K562 (cell line): ENCODE measurements at regions not wholly inside any gene's neighbourhood (a gene's known extent, or its start where the extent isn't known, plus 50 kb on each side); places are given as distances from the start of the nearest gene placed in this dataset.

Source experiments
- ATAC-seq: fragments of 200-7000 bp; cut with Tn5 transposase; 3 replicates; pipeline ENCODE4 v1.9.1; 2020; ENCODE audit warnings: moderate library complexity
- BruUV-seq: library from RNA; stranded (reverse); fragments of 400-500 nt; replicated peaks from 2 replicates; lab custom pipeline; 2021; lab: Mats Ljungman, UMichigan
- CTCF ChIA-PET: fragments of 300-600 bp; formaldehyde crosslinking; extraction: SDS; loops from one replicate; lab custom pipeline; 2021; ENCODE audit warnings: low intra/inter-chr PET ratio; lab: Yijun Ruan, JAX
- POLR2A ChIA-PET: fragments of 300-600, 350-650 bp; sonication (Branson Sonifier 250); formaldehyde crosslinking; extraction: SDS; loops from one replicate; lab custom pipeline; 2021; ENCODE audit warnings: antibody characterized with exemption, inconsistent platforms; lab: Yijun Ruan, JAX
- DNase-seq, 4 experiments: peaks; one replicate each; pipeline versions ENCODE4 v3.0.0 to v3.0.0-alpha.2; 2011 to 2018; ENCODE audit warnings: low spot score in 3 of 4, mixed read lengths in 3 of 4; ENCODE audit errors: extremely low read depth in 1 of 4
- FAIRE-seq: peaks from 2 replicates; lab custom pipeline; 2011; peaks lifted over from hg19 to GRCh38; lab: Jason Lieb, UNC
- H2AFZ ChIP-seq: 2 replicates; pipeline ENCODE4 v1.6.0; 2011; ENCODE audit warnings: low read depth, low read length, control low read depth, inconsistent platforms
- H3K27ac ChIP-seq: fragments of 200-600 bp; 3 replicates; pipeline ENCODE4 v1.8.0; 2011; ENCODE audit warnings: low read depth, mild to moderate bottlenecking, control low read depth, inconsistent platforms, low read length, moderate library complexity, mixed read lengths; ENCODE audit errors: extremely low read depth
- H3K27me3 ChIP-seq, 2 experiments: fragments of 300-600 bp in 1 of 2; 2 replicates in 1 of 2; 3 replicates in 1 of 2; pipeline versions ENCODE4 v1.6.0 to v1.8.0; 2011; ENCODE audit warnings: inconsistent platforms in 2 of 2, low read length in 2 of 2, mild to moderate bottlenecking in 1 of 2, mixed read lengths in 1 of 2, moderate library complexity in 1 of 2; ENCODE audit not compliant: control insufficient read depth in 2 of 2, insufficient read depth in 2 of 2
- H3K36me3 ChIP-seq: fragments of 300-600 bp; 3 replicates; pipeline ENCODE4 v1.8.0; 2011; ENCODE audit warnings: mild to moderate bottlenecking, low read length, inconsistent platforms; ENCODE audit not compliant: control insufficient read depth, insufficient read depth
- H3K4me1 ChIP-seq, 2 experiments: fragments of 200-600 bp in 1 of 2; replicated peaks in 1 of 2; 2 replicates in 1 of 2; 3 replicates in 1 of 2; pipeline versions ENCODE4 v1.5.1 to v1.8.0; 2011; ENCODE audit warnings: inconsistent platforms in 2 of 2, low read length in 2 of 2, mild to moderate bottlenecking in 1 of 2, mixed read lengths in 1 of 2, moderate library complexity in 1 of 2; ENCODE audit not compliant: control insufficient read depth in 2 of 2, insufficient read depth in 2 of 2
- H3K4me2 ChIP-seq: 2 replicates; pipeline ENCODE4 v1.6.1; 2011; ENCODE audit warnings: low read length, control low read depth, inconsistent platforms, mixed read lengths; ENCODE audit not compliant: insufficient read depth
- H3K4me3 ChIP-seq: fragments of 200-600 bp; sonication (generic), shearing (Covaris generic); 2 replicates; pipeline ENCODE4 v1.5.1; 2016; ENCODE audit warnings: control low read depth, inconsistent platforms
- H3K79me2 ChIP-seq: fragments of 200-600 bp; 3 replicates; pipeline ENCODE4 v1.8.0; 2011; ENCODE audit warnings: low read length, inconsistent platforms; ENCODE audit not compliant: control insufficient read depth, insufficient read depth
- H3K9ac ChIP-seq, 2 experiments: 2 replicates each; pipeline versions ENCODE4 v1.6.0 to v1.6.1; 2011; ENCODE audit warnings: low read depth in 2 of 2, low read length in 2 of 2, control low read depth in 1 of 2, inconsistent platforms in 1 of 2, mild to moderate bottlenecking in 1 of 2, mixed read lengths in 1 of 2; ENCODE audit not compliant: insufficient read depth in 1 of 2
- H3K9me1 ChIP-seq: one replicate; pipeline ENCODE4 v1.6.0; 2011; ENCODE audit warnings: inconsistent platforms, mild to moderate bottlenecking, low read length, moderate library complexity; ENCODE audit not compliant: control insufficient read depth, insufficient read depth
- H3K9me3 ChIP-seq: replicated peaks from 2 replicates; pipeline ENCODE4 v1.5.1; 2011; ENCODE audit warnings: low read depth, low read length, inconsistent platforms; ENCODE audit not compliant: control insufficient read depth, insufficient read depth
- H4K20me1 ChIP-seq: replicated peaks from 2 replicates; pipeline ENCODE4 v1.6.1; 2011; ENCODE audit warnings: low read length, inconsistent platforms, mixed read lengths; ENCODE audit not compliant: control insufficient read depth, insufficient read depth
- CCAR2 ChIP-seq: fragments of 200-400 bp; formaldehyde crosslinking; IDR thresholded peaks from 2 replicates; pipeline ENCODE4 v1.6.1; 2017; ENCODE audit warnings: mild to moderate bottlenecking, low read depth, low read length
- KDM5B ChIP-seq: fragments of 200-600 bp; sonication (generic); IDR thresholded peaks from 2 replicates; pipeline ENCODE4 v1.6.1; 2012; ENCODE audit warnings: low read depth, mild to moderate bottlenecking, moderate library complexity, low read length, control low read depth, inconsistent platforms; ENCODE audit not compliant: insufficient replicate concordance
- MIER1 ChIP-seq: fragments of 450-650 bp; IDR thresholded peaks from 2 replicates; pipeline ENCODE4 v1.6.1; 2016; ENCODE audit warnings: antibody characterized with exemption, mild to moderate bottlenecking, low read depth
- MNT ChIP-seq, 2 experiments: fragments of 450-650 bp; conservative IDR thresholded peaks; 2 replicates each; pipeline ENCODE4 v1.6.1; 2017; ENCODE audit warnings: mild to moderate bottlenecking in 2 of 2, moderate library complexity in 2 of 2
- MTA2 ChIP-seq: fragments of 450-650 bp; IDR thresholded peaks from 2 replicates; pipeline ENCODE4 v1.6.1; 2016; ENCODE audit warnings: low read depth
- NR4A1 ChIP-seq, 2 experiments: fragments of 250-450 bp in 1 of 2; fragments of 450-650 bp in 1 of 2; sonication (Bioruptor Pico) in 1 of 2; IDR thresholded peaks; 2 replicates each; pipeline versions ENCODE4 v1.4.0 to v1.6.1; 2016 to 2020; ENCODE audit warnings: mild to moderate bottlenecking in 2 of 2, missing compliant biosample characterization in 1 of 2, missing genetic modification characterization in 1 of 2, moderate library complexity in 1 of 2
- POLR2B ChIP-seq: fragments of 450-650 bp; IDR thresholded peaks from 2 replicates; pipeline ENCODE4 v1.6.1; 2018; ENCODE audit warnings: low read depth; ENCODE audit not compliant: partially characterized antibody
- SAP30 ChIP-seq: fragments of 200-600 bp; sonication (generic); IDR thresholded peaks from 2 replicates; pipeline ENCODE4 v1.6.1; 2012; ENCODE audit warnings: borderline replicate concordance, low read depth, mild to moderate bottlenecking, moderate library complexity, low read length, control low read depth, inconsistent platforms; ENCODE audit not compliant: insufficient read depth, poor library complexity, severe bottlenecking
- SIRT6 ChIP-seq: IDR thresholded peaks from one replicate; pipeline ENCODE4 v1.6.1; 2012; ENCODE audit warnings: low read depth, mild to moderate bottlenecking, control low read depth, inconsistent platforms, low read length, moderate library complexity
- SMAD2 ChIP-seq: fragments of 150-350 bp; IDR thresholded peaks from 2 replicates; pipeline ENCODE4 v1.6.1; 2014; ENCODE audit warnings: low read depth, mild to moderate bottlenecking, low read length
- ZEB2 ChIP-seq: fragments of 450-650 bp; IDR thresholded peaks from 2 replicates; pipeline ENCODE4 v1.6.1; 2016
- ZNF354B ChIP-seq: fragments of 250-450 bp; sonication (Bioruptor Pico); IDR thresholded peaks from 2 replicates; pipeline ENCODE4 v1.4.0; 2020
- WGBS: fragments of 100-300 bp; shearing (Covaris generic); methylation state at CpG from one replicate; pipeline ENCODE4 v1.1.6; 2016; ENCODE audit warnings: low coverage, mixed read lengths; ENCODE audit not compliant: insufficient coverage; ENCODE audit errors: missing lambda C conversion rate; 5-methylcytosine and 5-hydroxymethylcytosine counted together
- in situ Hi-C: fragments of 300-500 bp; cut with MboI; formaldehyde crosslinking; loops from 4 replicates; pipeline ENCODE4 v1.15.0; 2018; ENCODE audit warnings: inconsistent platforms, mixed read lengths
- intact Hi-C: fragments of 100-400 bp; cut with micrococcal nuclease; formaldehyde crosslinking; loops from 2 replicates; pipeline ENCODE4 v1.14.2; 2022
- TF ChIP-seq, protein P1 (sequence below): fragments of 250-450 bp; sonication (Bioruptor Pico); IDR thresholded peaks from 2 replicates; pipeline ENCODE4 v1.5.0; 2021; ENCODE audit warnings: mild to moderate bottlenecking, moderate library complexity
- TF ChIP-seq, protein P2 (sequence below): fragments of 150-350 bp; IDR thresholded peaks from 2 replicates; pipeline ENCODE4 v1.6.1; 2014; ENCODE audit warnings: low read depth, mild to moderate bottlenecking, low read length, borderline replicate concordance

DNA sequence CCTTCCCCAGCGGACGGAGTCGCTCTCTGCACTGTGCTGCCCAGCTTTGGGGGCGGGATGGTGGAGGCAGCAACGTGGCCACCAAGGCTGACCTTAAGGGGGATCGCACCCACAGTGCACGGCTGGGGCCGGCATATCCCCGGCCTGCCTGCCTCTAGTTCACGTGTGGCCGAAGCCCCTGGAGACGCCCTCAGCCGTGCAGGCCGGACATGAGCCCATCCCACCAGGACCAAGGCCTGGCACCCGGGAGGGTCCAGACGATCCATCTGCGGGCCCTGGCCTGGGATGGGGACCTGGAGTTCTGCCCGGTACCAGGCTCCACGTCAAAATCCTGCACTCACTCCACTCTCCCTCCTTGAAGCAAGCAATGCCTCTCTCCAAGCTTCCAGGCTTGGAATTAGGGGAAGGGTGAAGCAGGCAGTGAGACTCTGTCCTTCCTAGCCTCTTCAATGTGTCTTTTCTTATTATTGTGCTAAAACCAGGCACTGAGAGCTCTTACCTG is 520.8 kb downstream of the REEP3 start:
- intact Hi-C loops (loop anchor here (2.0 kb wide), 1 partner anchor 381 kb away; no protein-coding TSS in a partner anchor), in situ Hi-C loops (no loop called here)
- ATAC-seq = peak; percentile 35; the same call in 1 of the 3 replicates
- Histone ChIP-seq H2AFZ (no peak overlapping the region; the same call in 1 of the 2 replicates), H3K27me3 (no peaks in the 10 kb centered on the region), H3K9me3 (no peaks in the 10 kb centered on the region), H3K9me1 (no peaks in the 10 kb centered on the region), H3K36me3 (no peaks in the 10 kb centered on the region), H3K4me1 (peaks cover 0 to 8% of the 10 kb centered on the region in 2 experiments; a peak in 2 of 5 replicates), H3K27ac (no peak overlapping the region), H3K4me3 (no peak overlapping the region), H3K79me2 (no peaks in the 10 kb centered on the region), H4K20me1 (no peaks in the 10 kb centered on the region), H3K9ac (peak overlapping the region in 1 of 2 experiments; percentile 20; a peak in 1 of 4 replicates), H3K4me2 (no peak overlapping the region)
- POLR2A ChIA-PET = no interaction called here
- BruUV-seq = no TSS peak
- 43% methylated on average over 18 of the region's 19 CpGs for WGBS
- DNase-seq = no peak
- no peak for FAIRE-seq
- CTCF ChIA-PET = no interaction called here
- TF ChIP-seq SMAD2 (no peak), KDM5B (no peak), MNT (conservative IDR thresholded peaks at IDR 0.05) (no peak), SIRT6 (no peak), ZNF354B (CRISPR knock-in tag) (no peak), NR4A1 (CRISPR knock-in tag; IDR thresholded peaks at IDR 0.05) (no peak), NR4A1 (tag; IDR thresholded peaks at IDR 0.05) (no peak), ZEB2 (no peak), MIER1 (no peak), POLR2B (no peak), CCAR2 (no peak), MTA2 (no peak), SAP30 (no peak)
- TF ChIP-seq, protein P1, sequence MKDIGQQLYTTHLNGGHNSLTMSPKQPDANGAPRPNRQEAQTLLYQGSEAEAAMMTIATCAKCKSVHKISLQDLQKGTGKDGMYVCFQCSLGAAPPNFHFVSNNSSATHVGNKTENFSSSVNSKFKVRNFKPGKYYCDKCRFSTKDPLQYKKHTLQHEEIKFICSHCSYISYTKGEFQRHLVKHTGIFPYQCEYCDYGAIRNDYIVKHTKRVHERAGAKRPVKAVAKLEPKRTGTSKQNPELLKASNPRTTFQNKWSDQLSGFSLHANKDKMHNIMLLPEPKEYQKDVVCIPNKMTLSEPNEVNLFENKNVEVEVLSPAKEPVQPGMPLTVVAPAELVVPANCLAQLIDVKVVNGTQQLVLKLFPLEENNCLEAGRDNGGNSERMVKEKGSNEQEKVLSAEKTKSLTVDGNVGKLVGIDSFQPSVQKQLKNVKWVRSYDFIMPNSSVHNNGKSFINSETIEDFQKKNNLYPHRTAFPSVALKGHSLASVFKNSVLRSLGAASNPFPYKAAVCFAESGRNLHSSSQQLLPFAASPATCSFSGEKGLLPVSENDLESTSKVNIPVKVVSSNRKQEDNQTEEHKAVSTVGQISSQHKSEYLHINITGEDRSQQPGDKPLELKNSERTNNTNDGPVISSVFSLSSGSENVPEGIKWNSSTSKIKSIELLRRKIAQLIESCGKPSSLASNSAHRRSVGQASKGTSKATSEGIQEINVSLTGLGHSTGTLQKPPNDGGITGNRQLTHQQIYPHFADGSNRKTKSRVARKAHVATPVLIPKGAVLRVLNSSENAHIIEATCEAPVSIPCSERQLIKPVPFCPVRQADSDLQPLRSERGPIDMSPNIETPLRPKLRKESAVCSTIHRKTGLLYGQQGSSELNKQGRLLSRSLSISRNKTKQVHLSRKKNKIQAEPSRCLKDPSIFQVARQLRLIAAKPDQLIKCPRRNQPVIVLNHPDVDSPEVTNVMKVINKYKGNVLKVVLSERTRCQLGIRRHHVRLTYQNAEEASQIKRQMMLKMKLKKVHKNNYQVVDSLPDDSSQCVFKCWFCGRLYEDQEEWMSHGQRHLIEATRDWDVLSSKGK (CRISPR knock-in tag) = no peak
- TF ChIP-seq, protein P2, sequence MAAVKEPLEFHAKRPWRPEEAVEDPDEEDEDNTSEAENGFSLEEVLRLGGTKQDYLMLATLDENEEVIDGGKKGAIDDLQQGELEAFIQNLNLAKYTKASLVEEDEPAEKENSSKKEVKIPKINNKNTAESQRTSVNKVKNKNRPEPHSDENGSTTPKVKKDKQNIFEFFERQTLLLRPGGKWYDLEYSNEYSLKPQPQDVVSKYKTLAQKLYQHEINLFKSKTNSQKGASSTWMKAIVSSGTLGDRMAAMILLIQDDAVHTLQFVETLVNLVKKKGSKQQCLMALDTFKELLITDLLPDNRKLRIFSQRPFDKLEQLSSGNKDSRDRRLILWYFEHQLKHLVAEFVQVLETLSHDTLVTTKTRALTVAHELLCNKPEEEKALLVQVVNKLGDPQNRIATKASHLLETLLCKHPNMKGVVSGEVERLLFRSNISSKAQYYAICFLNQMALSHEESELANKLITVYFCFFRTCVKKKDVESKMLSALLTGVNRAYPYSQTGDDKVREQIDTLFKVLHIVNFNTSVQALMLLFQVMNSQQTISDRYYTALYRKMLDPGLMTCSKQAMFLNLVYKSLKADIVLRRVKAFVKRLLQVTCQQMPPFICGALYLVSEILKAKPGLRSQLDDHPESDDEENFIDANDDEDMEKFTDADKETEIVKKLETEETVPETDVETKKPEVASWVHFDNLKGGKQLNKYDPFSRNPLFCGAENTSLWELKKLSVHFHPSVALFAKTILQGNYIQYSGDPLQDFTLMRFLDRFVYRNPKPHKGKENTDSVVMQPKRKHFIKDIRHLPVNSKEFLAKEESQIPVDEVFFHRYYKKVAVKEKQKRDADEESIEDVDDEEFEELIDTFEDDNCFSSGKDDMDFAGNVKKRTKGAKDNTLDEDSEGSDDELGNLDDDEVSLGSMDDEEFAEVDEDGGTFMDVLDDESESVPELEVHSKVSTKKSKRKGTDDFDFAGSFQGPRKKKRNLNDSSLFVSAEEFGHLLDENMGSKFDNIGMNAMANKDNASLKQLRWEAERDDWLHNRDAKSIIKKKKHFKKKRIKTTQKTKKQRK = no peak
